ENCODE measurements at regions not wholly inside any gene's neighbourhood (a gene's known extent, or its start where the extent isn't known, plus 50 kb on each side); places are given as distances from the start of the nearest gene placed in this dataset.

GRCh38 chr4:127555106-127555505 is 77.7 kb upstream of the INTU start:
- no peak for TF ChIP-seq CTCF (IDR thresholded peaks at IDR 0.05)
- TF ChIP-seq POLR2A (IDR thresholded peaks at IDR 0.05), result no peak
- TF ChIP-seq EP300 (IDR thresholded peaks at IDR 0.05), result no peak
